ENCODE measurements at regions not wholly inside any gene's neighbourhood (a gene's known extent, or its start where the extent isn't known, plus 50 kb on each side); places are given as distances from the start of the nearest gene placed in this dataset.
A peak's percentile ranks its signal among the peaks of the same experiment; 100 is the strongest.

DNA sequence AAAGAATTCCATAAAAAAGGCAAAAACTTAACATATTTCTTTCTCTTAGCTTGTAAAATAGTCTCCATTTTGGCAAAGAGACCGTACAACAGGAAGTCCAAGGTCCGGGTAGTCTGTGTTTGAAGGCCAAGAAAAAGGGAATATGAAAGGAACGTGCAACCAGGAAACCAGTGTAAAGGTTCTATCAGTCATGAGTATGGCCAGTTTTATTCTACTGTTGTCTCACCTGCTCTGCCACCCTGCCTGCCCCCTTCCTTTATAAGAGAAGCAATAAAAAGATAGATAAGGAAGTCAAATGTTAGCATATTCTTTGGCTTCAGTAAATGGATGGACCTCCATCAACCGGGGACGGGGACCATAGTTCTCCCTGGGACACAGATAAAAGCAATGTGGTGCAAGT is 370.6 kb upstream of the ROBO2 start:
- no peak for DNase-seq (ENCODE audit: low read depth)

- DNase-seq (ENCODE audit: low read depth) = peak; percentile 5
Observed at GRCh38 chr3:76673171-76673570, 366.7 kb upstream of the ROBO2 start.

GRCh38 chr3:76679541-76679940 is 360.4 kb upstream of the ROBO2 start:
- DNase-seq (ENCODE audit: low read depth) = no peak

DNA sequence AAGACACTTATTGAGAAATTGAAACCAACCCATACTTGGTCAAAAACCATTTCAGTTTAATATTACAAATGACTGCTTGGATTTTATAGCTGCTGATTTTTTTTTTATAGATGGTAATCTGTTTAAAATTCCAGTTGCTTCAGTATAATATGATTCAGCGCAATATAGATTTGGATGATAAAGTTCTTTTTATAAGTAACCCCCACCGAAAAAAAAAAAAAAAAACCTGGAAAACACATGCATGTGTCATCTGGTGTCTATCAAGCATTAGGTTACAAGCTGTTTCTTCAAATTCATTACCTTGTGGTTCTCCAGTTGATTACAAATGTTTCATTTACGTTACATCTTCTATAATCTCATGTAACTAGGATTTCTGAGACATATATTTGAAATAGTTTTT is 356.6 kb upstream of the ROBO2 start:
- no peak for DNase-seq (ENCODE audit: low read depth)

DNA sequence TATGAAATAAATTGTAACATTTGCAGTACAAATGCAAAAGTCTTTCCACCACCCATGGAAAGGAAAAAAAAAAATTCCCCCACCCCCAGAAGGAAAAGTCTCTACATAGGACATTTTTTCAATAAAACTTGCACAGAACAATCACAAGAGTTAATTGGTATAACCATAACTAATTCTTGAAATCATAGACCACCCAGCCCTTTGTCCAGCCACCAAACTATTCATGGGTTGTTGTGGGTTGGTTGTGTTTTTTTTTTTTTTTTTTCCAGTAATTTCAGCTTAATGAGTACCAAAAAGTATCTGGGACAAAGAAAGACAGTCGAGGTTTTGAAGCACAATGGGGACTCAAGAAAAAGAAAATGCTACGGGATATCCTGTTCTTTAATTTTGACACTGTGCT is 355.0 kb upstream of the ROBO2 start:
- DNase-seq (ENCODE audit: low read depth) = no peak

DNA sequence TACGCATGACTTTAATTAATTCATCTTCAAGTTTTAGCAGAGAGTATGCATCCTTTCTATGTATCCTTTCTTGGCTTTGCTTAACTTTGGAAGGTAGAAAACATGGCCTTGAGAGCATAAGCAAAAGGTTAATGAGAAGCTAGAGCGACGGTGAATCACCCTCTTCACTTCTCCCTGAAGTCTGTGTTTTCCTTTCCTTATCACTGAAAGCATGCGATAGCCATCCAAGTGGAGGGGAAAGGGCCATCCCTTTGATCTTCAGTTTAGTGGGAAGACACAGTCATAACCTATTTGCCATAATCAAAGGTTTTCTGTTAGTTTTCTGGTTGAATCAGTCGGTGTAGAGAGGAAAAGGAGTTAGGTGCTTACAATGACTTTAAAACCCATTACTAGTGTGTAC is 354.0 kb upstream of the ROBO2 start:
- no peak for DNase-seq (ENCODE audit: low read depth)

GRCh38 chr3:76687019-76687418 is 352.9 kb upstream of the ROBO2 start:
- no peak for DNase-seq (ENCODE audit: low read depth)

DNA sequence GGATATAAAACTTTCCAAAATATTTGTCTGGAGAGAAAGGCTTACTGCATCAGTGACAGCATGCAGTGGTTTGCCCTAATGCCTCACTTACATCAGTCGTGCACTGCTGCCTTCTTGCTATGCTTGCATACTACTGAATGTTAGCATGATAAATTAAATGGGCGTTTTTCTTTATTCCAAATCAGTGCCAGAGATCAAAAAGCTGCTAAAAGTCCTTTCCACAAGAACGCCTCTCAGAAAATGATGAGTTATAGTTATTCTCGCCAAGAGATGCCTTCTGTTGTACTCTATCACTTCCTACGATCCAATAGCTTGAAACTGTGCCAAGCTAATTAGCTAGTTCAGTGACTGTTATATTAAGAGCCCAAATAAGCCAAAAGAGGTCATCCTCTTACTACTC is 345.8 kb upstream of the ROBO2 start:
- DNase-seq (ENCODE audit: low read depth) = no peak

DNA sequence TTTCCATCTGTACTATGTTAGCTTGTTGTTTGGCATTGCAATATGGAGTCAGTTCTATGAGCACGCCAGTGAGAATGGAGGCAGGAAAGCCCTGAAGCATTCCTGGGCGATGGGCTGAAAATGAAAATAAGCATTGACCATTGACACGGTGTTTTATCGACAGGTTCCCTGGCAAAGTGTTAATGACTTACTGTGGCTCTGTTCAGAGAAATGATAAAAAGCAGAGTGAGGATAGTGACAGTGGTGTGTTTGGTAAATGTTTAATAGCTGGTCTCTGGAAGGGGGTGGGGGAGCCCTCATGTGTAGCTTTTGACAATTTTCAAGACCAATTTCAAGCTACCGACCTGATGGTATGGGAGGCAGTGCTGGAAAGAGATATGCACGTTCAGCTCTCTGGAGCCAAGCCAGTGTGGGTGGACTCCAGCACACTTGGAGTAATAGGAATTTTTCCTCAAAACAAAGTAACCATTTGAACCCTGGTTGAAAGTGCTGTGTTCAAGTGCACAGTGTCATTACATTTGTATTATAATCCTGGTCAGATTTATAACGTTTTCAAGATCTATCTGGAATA is 341.7 kb upstream of the ROBO2 start:
- no peak for DNase-seq (ENCODE audit: low read depth)

GRCh38 chr3:76699846-76700245 is 340.1 kb upstream of the ROBO2 start:
- no peak for DNase-seq (ENCODE audit: low read depth)

- no peak for DNase-seq (ENCODE audit: low read depth)
Observed at GRCh38 chr3:76700323-76700722, 339.6 kb upstream of the ROBO2 start.

- DNase-seq (ENCODE audit: low read depth) = no peak
Observed at GRCh38 chr3:76702676-76703075, 337.2 kb upstream of the ROBO2 start.

GRCh38 chr3:76715426-76715825 is 324.5 kb upstream of the ROBO2 start:
- no peak for DNase-seq (ENCODE audit: low read depth)

GRCh38 chr3:76723366-76723765 is 316.5 kb upstream of the ROBO2 start:
- DNase-seq (ENCODE audit: low read depth) = no peak

GRCh38 chr3:76724075-76724474 is 315.8 kb upstream of the ROBO2 start:
- DNase-seq (ENCODE audit: low read depth) = no peak

DNA sequence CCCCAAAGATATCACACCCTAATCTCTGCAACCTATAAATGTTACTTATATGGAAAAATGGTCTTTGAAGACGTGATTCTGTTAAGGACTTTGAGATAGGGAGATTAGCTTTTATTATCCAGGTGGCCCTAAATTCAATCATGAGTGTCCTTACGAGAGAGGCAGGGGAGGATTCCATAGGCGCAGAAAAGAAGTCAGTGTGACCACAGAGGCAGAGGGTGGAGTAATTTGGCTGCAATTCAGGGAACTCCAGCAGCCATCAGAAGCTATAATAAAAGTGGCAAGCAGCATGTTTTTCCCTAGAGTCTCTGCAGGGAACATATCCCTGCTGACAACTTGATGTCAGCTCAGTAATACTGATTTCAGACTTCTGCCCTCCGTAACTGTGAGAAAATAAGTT is 315.2 kb upstream of the ROBO2 start:
- no peak for DNase-seq (ENCODE audit: low read depth)

DNA sequence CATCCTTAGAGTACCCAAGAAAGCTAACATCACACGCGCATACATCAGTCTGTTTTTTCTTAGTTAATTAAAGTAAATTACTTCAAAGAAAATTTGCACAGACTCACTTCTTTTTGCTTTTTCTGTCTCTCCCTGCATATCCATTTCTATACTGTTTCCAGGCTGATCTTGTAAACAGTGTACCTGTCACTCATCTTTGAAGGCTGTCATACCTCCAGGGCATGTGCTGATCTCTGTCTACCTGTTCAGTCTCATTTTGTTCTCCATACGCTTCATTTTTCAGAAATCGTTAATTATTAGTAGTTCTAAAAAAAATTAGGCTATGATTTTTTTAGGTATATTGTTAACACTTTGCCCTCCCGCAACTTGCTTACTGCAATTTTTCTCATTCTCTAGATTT is 313.9 kb upstream of the ROBO2 start:
- no peak for DNase-seq (ENCODE audit: low read depth)

DNA sequence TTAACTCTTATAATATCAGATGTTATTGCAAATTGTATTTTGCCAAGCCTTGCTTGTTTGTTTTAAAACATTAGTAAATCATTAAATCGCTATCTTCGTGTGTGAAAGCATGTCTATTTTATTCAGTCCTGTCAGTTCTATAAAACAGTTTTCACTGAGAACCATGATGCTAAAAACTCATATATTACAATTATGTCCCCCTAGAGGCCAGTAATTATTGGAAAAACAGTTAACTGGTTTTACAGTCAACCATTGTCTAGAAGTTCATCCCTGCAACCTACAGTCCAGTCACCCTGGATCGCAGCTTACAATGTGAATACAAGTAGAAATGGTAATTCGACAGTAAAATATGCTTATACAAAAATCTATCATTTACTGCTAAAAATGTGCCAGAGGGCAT is 311.5 kb upstream of the ROBO2 start:
- no peak for DNase-seq (ENCODE audit: low read depth)

GRCh38 chr3:76731471-76731870 is 308.4 kb upstream of the ROBO2 start:
- no peak for DNase-seq (ENCODE audit: low read depth)

DNA sequence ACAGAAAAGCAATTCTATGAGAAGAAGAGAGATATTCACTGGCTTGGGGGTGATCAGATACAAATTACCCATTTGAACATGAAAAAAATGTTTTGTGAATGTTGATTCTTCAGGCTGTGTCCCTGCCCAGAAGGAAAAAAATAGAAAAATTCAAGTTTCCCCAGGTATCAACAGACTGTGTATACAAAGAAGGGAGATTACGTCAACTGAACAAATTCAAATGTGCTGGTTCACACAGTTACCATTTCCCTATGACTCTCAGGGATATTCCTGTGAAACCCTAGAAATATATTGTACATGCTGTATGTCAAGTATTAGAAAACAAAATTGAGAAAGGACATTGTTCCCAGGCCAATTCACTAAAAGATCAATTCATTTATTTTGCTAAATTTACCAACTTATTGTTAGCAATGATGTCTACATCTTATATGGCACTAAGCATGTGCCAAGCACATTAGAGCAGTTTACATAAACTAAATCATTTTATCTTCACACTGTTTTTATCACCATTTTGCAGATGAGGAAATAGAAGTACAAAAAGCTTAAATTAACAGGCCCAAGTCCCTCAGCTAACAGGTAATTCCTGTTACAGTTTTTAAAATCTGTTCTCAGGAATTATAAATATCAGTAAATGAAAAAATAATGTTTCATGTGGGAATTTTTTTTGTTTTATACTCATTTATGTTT is 306.7 kb upstream of the ROBO2 start:
- no peak for DNase-seq (ENCODE audit: low read depth)

- DNase-seq (ENCODE audit: low read depth) = no peak
Observed at GRCh38 chr3:76735152-76735551, 304.7 kb upstream of the ROBO2 start.

DNA sequence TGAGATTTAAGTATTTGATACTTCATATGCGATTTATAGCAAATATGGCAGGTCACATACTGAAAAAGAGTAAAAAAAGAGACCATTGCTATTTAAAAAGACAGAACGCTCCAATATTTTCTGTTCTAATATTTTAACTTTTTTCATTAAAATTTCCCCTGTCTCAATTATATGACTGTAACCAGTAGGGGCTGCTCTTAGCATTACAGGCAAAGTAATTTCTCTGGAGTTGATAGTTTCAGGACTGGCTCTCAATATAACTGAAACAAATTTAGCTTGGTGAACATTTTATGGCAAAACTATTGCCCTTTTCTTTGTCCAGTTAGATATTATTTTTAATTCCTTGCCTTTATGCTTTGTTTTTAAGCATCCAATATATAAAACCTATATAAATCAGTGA is 286.3 kb upstream of the ROBO2 start:
- DNase-seq (ENCODE audit: low read depth) = no peak

DNA sequence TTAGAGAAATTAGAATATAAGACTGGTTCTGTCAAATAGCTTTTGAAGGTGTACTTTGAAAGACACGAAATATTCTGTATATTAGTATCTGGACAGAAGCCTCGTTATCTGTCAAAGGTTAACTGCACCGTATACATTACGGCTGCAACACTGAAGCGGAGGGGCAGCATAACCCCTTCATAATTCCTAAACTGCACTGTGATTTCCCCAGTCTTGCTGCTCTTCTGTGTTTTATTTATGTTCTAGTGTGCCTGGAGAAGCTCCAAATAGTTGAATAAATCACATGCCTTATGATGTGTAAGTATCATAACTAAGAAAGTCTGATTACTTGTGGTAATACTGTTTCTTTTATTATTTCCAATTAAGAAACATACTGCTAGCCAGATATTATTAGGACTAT is 285.7 kb upstream of the ROBO2 start:
- no peak for DNase-seq (ENCODE audit: low read depth)

DNA sequence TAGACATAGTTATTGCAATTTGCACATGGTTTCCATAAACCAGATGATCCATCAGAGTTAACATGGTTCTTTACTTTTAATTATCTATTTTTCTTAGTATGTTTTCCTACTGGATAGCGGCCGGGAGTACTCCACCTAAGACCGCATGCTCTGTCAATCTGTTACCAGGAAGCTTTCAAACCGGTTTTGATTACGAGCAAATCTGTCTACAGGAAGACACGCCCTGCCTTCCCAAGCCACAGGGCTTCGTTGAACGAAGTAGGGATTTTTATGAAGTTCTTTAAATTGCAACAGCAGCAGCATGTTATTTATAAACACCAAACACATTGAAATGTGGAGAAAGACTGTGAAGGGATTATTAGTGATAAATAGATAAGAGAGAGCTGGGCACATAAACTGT is 283.3 kb upstream of the ROBO2 start:
- no peak for DNase-seq (ENCODE audit: low read depth)
